HG03442 (cell line): ENCODE measurements at regions not wholly inside any gene's neighbourhood (a gene's known extent, or its start where the extent isn't known, plus 50 kb on each side); places are given as distances from the start of the nearest gene placed in this dataset.

Experiments used
- ATAC-seq: cut with Tn5 transposase; IDR thresholded peaks from one replicate; pipeline ENCODE4 v1.9.1; 2021; ENCODE audit warnings: mild to moderate bottlenecking, moderate library complexity; ENCODE audit not compliant: unreplicated experiment

GRCh38 chr5:61650661-61651060 lies 318.6 kb downstream of the ZSWIM6 start:
- no peak for ATAC-seq

DNA sequence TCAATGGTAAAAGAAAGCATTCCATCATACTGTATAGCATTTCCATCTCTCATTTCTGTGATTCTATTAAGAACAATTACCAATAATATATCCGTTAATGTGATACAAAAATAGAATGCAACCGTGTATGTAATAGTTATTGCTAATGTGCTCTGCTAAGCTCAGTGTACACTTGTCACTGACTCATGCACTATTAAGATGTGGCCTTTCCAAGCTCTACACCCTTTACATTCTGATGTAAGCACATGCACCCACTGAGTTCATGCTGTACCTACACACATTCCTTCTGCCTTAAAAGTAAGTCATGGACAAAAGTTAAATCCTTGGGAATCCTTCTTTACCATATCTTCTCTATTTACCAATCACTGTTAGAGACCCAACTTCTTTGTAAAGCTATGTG lies 319.1 kb downstream of the ZSWIM6 start:
- no peak for ATAC-seq

GRCh38 chr5:61652916-61653315 lies 320.9 kb downstream of the ZSWIM6 start:
- ATAC-seq: no peak

GRCh38 chr5:61653807-61654580 lies 321.9 kb downstream of the ZSWIM6 start:
- ATAC-seq: no peak

DNA sequence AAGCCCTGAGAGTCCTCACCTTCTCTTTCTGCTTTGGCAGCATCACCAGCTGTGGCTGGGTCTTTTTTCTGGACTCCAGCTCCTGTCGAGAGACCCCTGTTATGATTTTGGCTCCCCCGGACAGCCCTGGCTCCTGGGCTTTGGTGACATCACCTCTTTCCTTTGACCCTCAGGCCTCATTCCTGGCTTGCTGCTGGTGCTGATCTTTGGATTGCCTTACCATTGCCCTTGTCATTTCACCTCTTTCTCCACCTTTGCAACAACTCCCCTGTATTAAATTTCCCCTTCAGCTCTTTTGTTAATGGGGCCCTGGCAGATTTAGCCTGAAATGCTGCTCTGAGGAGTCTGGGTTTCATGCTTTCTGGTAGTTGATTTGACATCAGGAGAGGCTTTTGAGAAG lies 322.8 kb downstream of the ZSWIM6 start:
- ATAC-seq: no peak

- ATAC-seq: no peak
Observed at GRCh38 chr5:61657010-61657409, 325.0 kb downstream of the ZSWIM6 start.

GRCh38 chr5:61657686-61658085 lies 325.6 kb downstream of the ZSWIM6 start:
- ATAC-seq: no peak

- ATAC-seq: peak; percentile 73
Observed at GRCh38 chr5:61658592-61659008, 326.5 kb downstream of the ZSWIM6 start.

DNA sequence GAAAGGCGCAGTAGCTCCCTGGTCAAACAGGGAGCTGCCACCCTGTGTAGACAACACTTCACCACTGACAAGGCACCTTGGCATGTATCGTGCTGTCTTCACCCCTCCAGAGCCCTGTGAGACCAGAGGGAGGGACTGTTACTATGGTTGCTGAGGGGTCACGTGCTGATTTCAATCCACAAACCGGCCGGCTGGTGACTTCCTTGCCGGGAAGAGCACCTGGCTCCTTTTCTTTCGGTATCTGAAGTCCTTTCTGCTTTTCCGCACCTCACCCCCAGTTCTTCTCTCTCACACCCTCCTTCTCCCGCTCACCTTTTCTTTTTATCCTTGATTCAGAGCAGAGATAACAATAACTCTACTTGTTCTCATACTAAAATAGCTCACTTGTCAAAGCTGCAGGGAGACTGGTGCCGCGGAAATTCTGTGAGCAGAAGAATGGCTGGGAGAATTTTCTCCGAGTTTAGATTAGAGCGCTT lies 327.2 kb downstream of the ZSWIM6 start:
- ATAC-seq: no peak

DNA sequence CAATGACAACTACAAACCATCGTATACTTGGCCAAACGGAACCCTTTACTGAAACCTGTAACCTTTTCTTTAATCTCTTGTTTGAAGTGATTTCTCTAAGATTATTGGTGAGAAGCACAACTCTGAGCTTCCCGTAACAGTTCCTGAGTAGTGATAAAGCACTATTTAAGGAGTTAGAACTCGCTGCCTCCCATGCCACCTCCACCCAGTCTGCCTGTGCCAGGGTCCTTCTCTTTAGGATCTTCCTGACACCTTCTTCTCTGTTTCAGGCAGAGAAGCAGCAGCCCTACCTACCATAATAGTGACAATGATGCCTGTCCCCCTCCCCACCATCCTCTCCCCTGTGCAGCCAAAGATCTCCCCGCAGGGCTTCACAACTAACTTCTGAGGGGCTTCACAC lies 330.6 kb downstream of the ZSWIM6 start:
- no peak for ATAC-seq

DNA sequence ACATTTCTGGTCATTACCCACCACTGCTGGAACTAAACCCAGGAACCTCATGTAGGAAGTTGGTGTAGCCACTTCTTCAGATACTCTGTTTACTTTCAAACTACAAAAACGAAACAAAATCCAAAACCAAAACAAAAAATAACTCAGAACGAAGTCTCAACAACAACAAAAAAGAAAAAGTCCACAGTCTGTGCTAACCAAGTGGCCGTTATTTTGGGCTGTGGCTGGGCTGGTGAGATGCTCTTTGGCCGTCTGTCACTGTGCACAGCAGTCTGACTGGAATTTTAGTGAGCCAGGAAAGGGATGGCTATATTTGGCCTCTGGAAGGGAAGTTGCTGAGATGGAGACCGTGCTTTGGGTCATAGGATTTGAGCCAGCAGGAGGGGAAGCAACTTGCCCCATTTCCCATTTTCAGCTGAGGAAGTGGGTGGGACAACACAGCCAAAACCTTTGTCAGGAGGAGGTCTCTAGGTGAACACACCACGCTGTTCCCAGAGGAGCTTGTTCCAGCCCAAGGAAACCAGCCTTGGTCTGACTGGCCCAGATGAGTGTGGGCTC lies 334.1 kb downstream of the ZSWIM6 start:
- no peak for ATAC-seq

DNA sequence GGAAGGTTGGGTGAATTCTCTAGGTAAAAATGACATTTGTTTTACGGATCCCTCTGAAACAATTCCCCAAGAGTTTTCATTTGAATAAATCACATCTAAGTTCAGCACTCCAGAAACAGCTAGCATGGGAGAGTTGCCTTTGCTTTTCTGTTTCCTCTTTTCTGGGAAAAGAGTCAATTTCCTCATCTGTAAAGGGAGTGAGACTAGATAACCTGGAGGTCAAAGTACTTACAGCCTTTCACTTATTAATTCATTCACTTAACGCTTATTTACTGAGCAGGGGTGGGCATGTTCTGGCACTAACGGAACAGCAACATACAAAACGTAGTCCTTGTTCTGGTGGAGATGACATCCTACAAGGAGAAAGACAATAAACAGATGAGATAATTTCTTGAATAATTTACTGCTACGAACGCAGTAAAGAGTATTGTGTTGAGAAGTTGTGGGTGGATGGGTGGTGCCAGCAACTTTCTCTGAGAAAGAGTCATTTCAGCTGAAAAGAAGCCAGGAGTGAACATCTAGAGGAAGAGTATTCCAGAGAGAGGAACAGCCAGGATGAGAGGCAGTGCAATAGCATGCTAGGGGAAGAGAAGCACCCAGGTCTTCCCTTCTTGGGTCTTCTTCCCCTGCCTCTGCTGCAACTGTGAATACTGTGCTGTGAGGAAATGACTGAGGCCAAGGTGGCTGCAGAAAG lies 335.6 kb downstream of the ZSWIM6 start:
- no peak for ATAC-seq

- no peak for ATAC-seq
Observed at GRCh38 chr5:61669531-61669930, 337.5 kb downstream of the ZSWIM6 start.

DNA sequence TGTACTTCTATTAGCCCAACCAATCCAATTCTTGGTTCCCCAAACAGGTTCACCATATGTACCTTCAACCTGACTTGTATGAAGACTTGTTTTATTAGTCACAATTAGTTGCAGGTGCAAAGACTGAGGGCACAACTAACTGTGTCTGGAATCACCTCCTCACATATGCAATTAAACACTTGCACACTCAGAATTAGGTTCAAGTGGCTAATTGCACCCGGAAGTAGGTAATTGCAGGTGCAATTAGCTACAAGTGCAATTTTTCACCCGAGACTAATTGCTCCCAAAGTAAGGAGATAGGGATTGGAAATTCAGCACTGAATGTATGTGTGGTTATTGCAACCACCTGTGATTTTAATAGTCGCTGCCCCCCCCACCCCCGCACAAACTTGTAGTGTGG lies 338.9 kb downstream of the ZSWIM6 start:
- no peak for ATAC-seq

GRCh38 chr5:61673007-61673735 lies 341.1 kb downstream of the ZSWIM6 start:
- no peak for ATAC-seq

- no peak for ATAC-seq
Observed at GRCh38 chr5:61674378-61674777, 342.3 kb downstream of the ZSWIM6 start.

DNA sequence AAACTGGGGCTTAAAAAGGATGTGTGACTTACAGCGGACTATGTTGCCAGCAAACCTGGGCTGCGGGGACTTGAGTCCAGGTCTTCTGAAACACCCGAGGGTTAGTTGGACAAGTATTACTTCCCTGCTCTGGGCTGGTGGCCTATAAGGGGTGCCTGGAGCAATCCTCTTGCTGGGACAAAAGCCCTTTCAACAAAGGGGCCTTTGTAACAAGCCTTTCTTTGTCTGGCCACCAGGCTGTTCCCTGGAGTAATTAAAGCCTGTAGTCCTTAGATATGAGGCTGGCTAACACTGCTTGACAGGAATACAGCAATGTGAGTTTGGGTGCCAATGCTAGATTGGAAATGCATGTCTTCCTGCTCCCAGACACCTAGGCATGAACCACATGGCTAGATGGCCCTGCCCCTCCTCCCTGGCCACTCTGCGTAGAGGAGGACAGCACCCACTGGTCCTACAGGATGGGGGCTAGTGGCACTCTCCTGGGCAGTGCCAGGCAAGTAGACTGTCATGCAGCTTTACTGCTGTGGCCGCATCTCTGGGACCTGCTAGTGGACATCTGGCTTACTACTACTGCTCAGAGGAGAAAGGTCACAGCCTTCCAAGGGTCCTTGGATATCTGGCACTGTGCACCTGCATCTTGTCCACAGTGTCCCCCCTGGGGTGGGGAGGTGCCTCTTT lies 343.1 kb downstream of the ZSWIM6 start:
- no peak for ATAC-seq

GRCh38 chr5:61677220-61677619 lies 345.2 kb downstream of the ZSWIM6 start:
- ATAC-seq: no peak

GRCh38 chr5:61678966-61679365 lies 346.9 kb downstream of the ZSWIM6 start:
- ATAC-seq: no peak

- no peak for ATAC-seq
Observed at GRCh38 chr5:61679562-61679961, 347.5 kb downstream of the ZSWIM6 start.

DNA sequence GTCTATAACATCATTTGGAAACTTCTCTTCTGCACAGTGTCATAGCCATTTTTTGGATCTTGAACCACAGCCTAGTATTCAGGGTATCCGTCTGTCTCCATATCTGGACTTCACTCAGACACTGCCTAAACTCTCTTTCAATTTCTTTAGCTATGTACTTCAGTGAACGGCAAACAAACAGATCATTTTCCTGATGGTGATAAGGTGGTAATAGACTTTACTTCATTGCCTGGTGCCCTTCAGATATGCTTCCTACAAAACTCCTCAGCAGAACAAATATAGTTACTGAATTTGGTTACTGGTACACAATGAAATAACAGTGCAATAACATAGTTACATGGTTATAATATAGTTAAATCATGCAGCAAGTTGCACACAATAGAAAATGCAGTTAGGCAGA lies 348.2 kb downstream of the ZSWIM6 start:
- ATAC-seq: no peak
